Stimulated activated naive B cell treated with anti-CD40 and anti-IgM and Interleukin-4, amounts not matched to agents 10 μg/mL and 1 μg/mL and 100 μg/mL, for 72 hours (primary cell): ENCODE measurements at regions not wholly inside any gene's neighbourhood (a gene's known extent, or its start where the extent isn't known, plus 50 kb on each side); places are given as distances from the start of the nearest gene placed in this dataset.

Experiments used
- ATAC-seq, 2 donors: fragments of 150-1000 bp; cut with Tn5 transposase; replicated peaks; 2 replicates each; pipeline ENCODE4 v1.10.0; 2021; ENCODE audit warnings: moderate library complexity in 1 of 2
- DNase-seq: peaks from one replicate; pipeline ENCODE4 v3.0.0; 2021
- H3K27ac Mint-ChIP-seq: one replicate; pipeline ENCODE4 v1.8.0; 2022; ENCODE audit warnings: mild to moderate bottlenecking, mixed read lengths
- H3K27me3 Mint-ChIP-seq, 2 donors: one replicate each; pipeline ENCODE4 v1.8.0; 2022; ENCODE audit warnings: mixed read lengths in 2 of 2
- H3K36me3 Mint-ChIP-seq, 2 donors: one replicate each; pipeline ENCODE4 v1.8.0; 2022; ENCODE audit warnings: mixed read lengths in 2 of 2, mild to moderate bottlenecking in 1 of 2
- H3K4me1 Mint-ChIP-seq, 2 donors: one replicate each; pipeline ENCODE4 v1.8.0; 2022; ENCODE audit warnings: mixed read lengths in 2 of 2, mild to moderate bottlenecking in 1 of 2
- H3K4me3 Mint-ChIP-seq, 2 donors: one replicate each; pipeline ENCODE4 v1.8.0; 2022; ENCODE audit warnings: mild to moderate bottlenecking in 2 of 2, mixed read lengths in 2 of 2, moderate library complexity in 1 of 2
- H3K9me3 Mint-ChIP-seq, 2 donors: one replicate each; pipeline ENCODE4 v1.8.0; 2022; ENCODE audit warnings: mixed read lengths in 2 of 2, mild to moderate bottlenecking in 1 of 2

GRCh38 chr3:3632449-3632848 lies 166.8 kb upstream of the LRRN1 start:
- H3K4me3 Mint-ChIP-seq = no peak overlapping the region
- H3K9me3 Mint-ChIP-seq = no peaks in the 10 kb centered on the region
- no peaks in the 10 kb centered on the region for H3K27me3 Mint-ChIP-seq
- DNase-seq (no peak), ATAC-seq (no peak)
- H3K36me3 Mint-ChIP-seq = no peaks in the 10 kb centered on the region
- no peak overlapping the region for H3K27ac Mint-ChIP-seq
- H3K4me1 Mint-ChIP-seq = peaks cover 0 to 2% of the 10 kb centered on the region in 2 donors

GRCh38 chr3:3631114-3631513 lies 168.1 kb upstream of the LRRN1 start:
- no peaks in the 10 kb centered on the region for H3K27me3 Mint-ChIP-seq
- no peak overlapping the region for H3K27ac Mint-ChIP-seq
- H3K4me3 Mint-ChIP-seq = no peak overlapping the region

GRCh38 chr3:3629911-3630310 lies 169.3 kb upstream of the LRRN1 start:
- H3K9me3 Mint-ChIP-seq = no peaks in the 10 kb centered on the region
- H3K4me1 Mint-ChIP-seq = peaks cover 0 to 2% of the 10 kb centered on the region in 2 donors
- no peak overlapping the region for H3K27ac Mint-ChIP-seq
- H3K27me3 Mint-ChIP-seq = no peaks in the 10 kb centered on the region
- no peak for DNase-seq
- H3K36me3 Mint-ChIP-seq = no peaks in the 10 kb centered on the region
- H3K4me3 Mint-ChIP-seq = no peak overlapping the region
- no peak for ATAC-seq

More at GRCh38 chr3:3631114-3631513, 168.1 kb upstream of the LRRN1 start:
- Mint-ChIP-seq H3K36me3 (no peaks in the 10 kb centered on the region), H3K4me1 (peaks cover 0 to 2% of the 10 kb centered on the region in 2 donors), H3K9me3 (no peaks in the 10 kb centered on the region)
- DNase-seq (no peak), ATAC-seq (no peak)

- no peak overlapping the region for H3K4me3 Mint-ChIP-seq
- H3K27ac Mint-ChIP-seq = no peak overlapping the region
- H3K4me1 Mint-ChIP-seq = peaks cover 0 to 2% of the 10 kb centered on the region in 2 donors
- peaks cover 0 to 4% of the 10 kb centered on the region in 2 donors for H3K9me3 Mint-ChIP-seq
- no peaks in the 10 kb centered on the region for H3K36me3 Mint-ChIP-seq
- no peak for DNase-seq
- ATAC-seq = peak; percentile 54 to 87
- H3K27me3 Mint-ChIP-seq = no peaks in the 10 kb centered on the region
These were observed 170.4 kb upstream of the LRRN1 start for GRCh38 chr3:3628676-3629328.

- H3K4me3 Mint-ChIP-seq = no peak overlapping the region
These were observed 172.1 kb upstream of the LRRN1 start for GRCh38 chr3:3627114-3627513.

GRCh38 chr3:3625544-3626271 lies 173.5 kb upstream of the LRRN1 start:
- peaks cover 0 to 2% of the 10 kb centered on the region in 2 donors for H3K4me1 Mint-ChIP-seq
- no peak for ATAC-seq
- DNase-seq = no peak
- H3K27me3 Mint-ChIP-seq = no peaks in the 10 kb centered on the region
- H3K27ac Mint-ChIP-seq = no peak overlapping the region
- no peaks in the 10 kb centered on the region for H3K36me3 Mint-ChIP-seq
- no peak overlapping the region for H3K4me3 Mint-ChIP-seq
- H3K9me3 Mint-ChIP-seq = peaks cover 0 to 6% of the 10 kb centered on the region in 2 donors

More at GRCh38 chr3:3627114-3627513, 172.1 kb upstream of the LRRN1 start:
- H3K4me1 Mint-ChIP-seq = peaks cover 0 to 2% of the 10 kb centered on the region in 2 donors
- H3K27me3 Mint-ChIP-seq = no peaks in the 10 kb centered on the region
- H3K27ac Mint-ChIP-seq = no peak overlapping the region
- DNase-seq (no peak), ATAC-seq (no peak)
- H3K36me3 Mint-ChIP-seq = no peaks in the 10 kb centered on the region
- H3K9me3 Mint-ChIP-seq = peaks cover 0 to 6% of the 10 kb centered on the region in 2 donors

- Mint-ChIP-seq H3K27me3 (no peaks in the 10 kb centered on the region), H3K27ac (no peak overlapping the region), H3K9me3 (peaks cover 0 to 6% of the 10 kb centered on the region in 2 donors), H3K4me1 (peaks cover 0 to 2% of the 10 kb centered on the region in 2 donors), H3K36me3 (no peaks in the 10 kb centered on the region), H3K4me3 (no peak overlapping the region)
- ATAC-seq (no peak), DNase-seq (no peak)
These were observed 179.4 kb upstream of the LRRN1 start for GRCh38 chr3:3619815-3620214.

GRCh38 chr3:3618623-3619022 lies 180.6 kb upstream of the LRRN1 start:
- DNase-seq = no peak
- Mint-ChIP-seq H3K27me3 (no peaks in the 10 kb centered on the region), H3K4me3 (no peak overlapping the region), H3K27ac (no peak overlapping the region), H3K36me3 (no peaks in the 10 kb centered on the region), H3K4me1 (peaks cover 0 to 2% of the 10 kb centered on the region in 2 donors), H3K9me3 (peaks cover 0 to 2% of the 10 kb centered on the region in 2 donors)
- ATAC-seq = peak in 1 of 2 donors; percentile 65

GRCh38 chr3:3615533-3615932 lies 183.7 kb upstream of the LRRN1 start:
- Mint-ChIP-seq H3K36me3 (no peaks in the 10 kb centered on the region), H3K9me3 (no peaks in the 10 kb centered on the region), H3K27ac (no peak overlapping the region), H3K27me3 (no peaks in the 10 kb centered on the region), H3K4me1 (peaks cover 0 to 2% of the 10 kb centered on the region in 2 donors), H3K4me3 (no peak overlapping the region)
- no peak for DNase-seq
- ATAC-seq = peak; percentile 34 to 65

GRCh38 chr3:3610581-3611298 lies 188.5 kb upstream of the LRRN1 start:
- Mint-ChIP-seq H3K9me3 (peaks cover 0 to 4% of the 10 kb centered on the region in 2 donors), H3K36me3 (no peaks in the 10 kb centered on the region), H3K27me3 (no peaks in the 10 kb centered on the region), H3K4me1 (no peaks in the 10 kb centered on the region), H3K4me3 (no peak overlapping the region), H3K27ac (no peak overlapping the region)
- DNase-seq (no peak), ATAC-seq (no peak)

GRCh38 chr3:3606321-3606720 lies 192.9 kb upstream of the LRRN1 start:
- no peak for DNase-seq
- Mint-ChIP-seq H3K4me3 (no peak overlapping the region), H3K27me3 (no peaks in the 10 kb centered on the region), H3K36me3 (no peaks in the 10 kb centered on the region), H3K4me1 (no peaks in the 10 kb centered on the region), H3K27ac (no peak overlapping the region), H3K9me3 (peaks cover 0 to 9% of the 10 kb centered on the region in 2 donors)
- ATAC-seq = no peak

GRCh38 chr3:3605226-3605625 lies 194.0 kb upstream of the LRRN1 start:
- Mint-ChIP-seq H3K4me1 (no peaks in the 10 kb centered on the region), H3K9me3 (peaks cover 0 to 10% of the 10 kb centered on the region in 2 donors), H3K27me3 (no peaks in the 10 kb centered on the region), H3K27ac (no peak overlapping the region), H3K36me3 (no peaks in the 10 kb centered on the region), H3K4me3 (no peak overlapping the region)
- ATAC-seq (no peak), DNase-seq (no peak)

- H3K9me3 Mint-ChIP-seq = peaks cover 0 to 6% of the 10 kb centered on the region in 2 donors
These were observed 195.9 kb upstream of the LRRN1 start for GRCh38 chr3:3603351-3603750.

GRCh38 chr3:3600665-3601340 lies 198.4 kb upstream of the LRRN1 start:
- peaks cover 0 to 6% of the 10 kb centered on the region in 2 donors for H3K9me3 Mint-ChIP-seq
- ATAC-seq = no peak

More at GRCh38 chr3:3603351-3603750, 195.9 kb upstream of the LRRN1 start:
- H3K27ac Mint-ChIP-seq = no peak overlapping the region
- no peak overlapping the region for H3K4me3 Mint-ChIP-seq
- ATAC-seq = no peak
- no peak for DNase-seq
- no peaks in the 10 kb centered on the region for H3K4me1 Mint-ChIP-seq
- no peaks in the 10 kb centered on the region for H3K27me3 Mint-ChIP-seq
- H3K36me3 Mint-ChIP-seq = no peaks in the 10 kb centered on the region

More at GRCh38 chr3:3600665-3601340, 198.4 kb upstream of the LRRN1 start:
- Mint-ChIP-seq H3K4me3 (no peak overlapping the region), H3K27ac (no peak overlapping the region), H3K4me1 (no peaks in the 10 kb centered on the region), H3K36me3 (no peaks in the 10 kb centered on the region), H3K27me3 (no peaks in the 10 kb centered on the region)
- no peak for DNase-seq
